SK-N-SH treated with all-trans-retinoic acid at 6 μM for 48 hours (cell line): ENCODE measurements at regions not wholly inside any gene's neighbourhood (a gene's known extent, or its start where the extent isn't known, plus 50 kb on each side); places are given as distances from the start of the nearest gene placed in this dataset.
"Not testable (repeated sequence)": the region's sequence is repeated elsewhere in the genome, so short reads cannot be mapped to it uniquely, and the experiment has no call there.

ENCODE experiments used
- SNAI2 ChIP-seq: fragments of 250-450 bp; sonication (Bioruptor Pico); IDR thresholded peaks from 2 replicates; pipeline ENCODE4 v1.5.0; 2020; ENCODE audit warnings: mild to moderate bottlenecking, moderate library complexity
- ZFP3 ChIP-seq: fragments of 250-450 bp; sonication (Bioruptor Pico); IDR thresholded peaks from 2 replicates; pipeline ENCODE4 v1.5.0; 2020; ENCODE audit warnings: mild to moderate bottlenecking, moderate library complexity
- ZNF565 ChIP-seq: fragments of 450-650 bp; formaldehyde crosslinking; conservative IDR thresholded peaks from 2 replicates; pipeline ENCODE4 v1.5.0; 2020; ENCODE audit warnings: low read depth, mild to moderate bottlenecking, moderate library complexity

- not testable (repeated sequence) for TF ChIP-seq ZNF565 (CRISPR knock-in tag); SNAI2; ZFP3 (CRISPR knock-in tag)
These were observed 877.7 kb downstream of the LTN1 start for GRCh38 chr21:28114986-28115385.
